GM23338 (cell line): ENCODE measurements at regions not wholly inside any gene's neighbourhood (a gene's known extent, or its start where the extent isn't known, plus 50 kb on each side); places are given as distances from the start of the nearest gene placed in this dataset.

ENCODE experiments used
- ATAC-seq: fragments of 200-7000 bp; cut with Tn5 transposase; 3 replicates; pipeline ENCODE4 v1.9.1; 2020
- DNase-seq: peaks from one replicate; pipeline ENCODE4 v3.0.0-alpha.2; 2015; ENCODE audit warnings: low spot score
- H2AFZ ChIP-seq: fragments of 200-600 bp; sonication (generic); 2 replicates; pipeline ENCODE4 v1.8.0; 2016; ENCODE audit warnings: antibody characterized with exemption, mild to moderate bottlenecking, moderate library complexity
- H3F3A ChIP-seq: fragments of 200-600 bp; sonication (generic); replicated peaks from 2 replicates; pipeline ENCODE4 v1.8.0; 2017; ENCODE audit warnings: antibody characterized with exemption, mixed run types, low read depth
- H3K27ac ChIP-seq: fragments of 200-600 bp; sonication (generic); 2 replicates; pipeline ENCODE4 v1.6.1; 2016; ENCODE audit warnings: low read depth
- H3K27me3 ChIP-seq: fragments of 200-600 bp; sonication (generic); 2 replicates; pipeline ENCODE4 v1.8.0; 2016; ENCODE audit warnings: mild to moderate bottlenecking, mixed run types, moderate library complexity; ENCODE audit not compliant: insufficient read depth
- H3K36me3 ChIP-seq: fragments of 200-600 bp; sonication (generic); 2 replicates; pipeline ENCODE4 v1.8.0; 2016; ENCODE audit warnings: mild to moderate bottlenecking; ENCODE audit not compliant: insufficient read depth
- H3K4me1 ChIP-seq: fragments of 200-600 bp; sonication (generic); 2 replicates; pipeline ENCODE4 v1.8.0; 2016; ENCODE audit warnings: mild to moderate bottlenecking, moderate library complexity; ENCODE audit not compliant: insufficient read depth
- H3K4me2 ChIP-seq: fragments of 200-600 bp; sonication (generic); 2 replicates; pipeline ENCODE4 v1.7.1; 2017; ENCODE audit warnings: mixed run types
- H3K4me3 ChIP-seq: fragments of 200-600 bp; sonication (generic); 2 replicates; pipeline ENCODE4 v1.6.1; 2016; ENCODE audit warnings: mixed run types
- H3K79me2 ChIP-seq: fragments of 200-600 bp; sonication (generic); replicated peaks from 2 replicates; pipeline ENCODE4 v1.8.0; 2017; ENCODE audit warnings: mild to moderate bottlenecking; ENCODE audit not compliant: insufficient read depth
- H3K9me2 ChIP-seq: fragments of 200-600 bp; sonication (generic); 2 replicates; pipeline ENCODE4 v1.8.0; 2017; ENCODE audit not compliant: insufficient read depth
- H4K20me1 ChIP-seq: fragments of 200-600 bp; sonication (generic); replicated peaks from 2 replicates; pipeline ENCODE4 v1.8.0; 2017; ENCODE audit warnings: mild to moderate bottlenecking; ENCODE audit not compliant: insufficient read depth
- H3K27ac Mint-ChIP-seq: 2 replicates; pipeline ENCODE4 v1.8.0; 2020; ENCODE audit warnings: inconsistent platforms, mild to moderate bottlenecking, moderate library complexity, mixed read lengths
- H3K27me3 Mint-ChIP-seq: 3 replicates; pipeline ENCODE4 v1.8.0; 2022; ENCODE audit warnings: low read depth, mild to moderate bottlenecking, moderate library complexity, mixed read lengths, inconsistent platforms; ENCODE audit not compliant: insufficient read depth, poor library complexity
- H3K36me3 Mint-ChIP-seq: 3 replicates; pipeline ENCODE4 v1.8.0; 2021; ENCODE audit warnings: low read depth, mild to moderate bottlenecking, inconsistent platforms, moderate library complexity, mixed read lengths
- H3K4me1 Mint-ChIP-seq: 3 replicates; pipeline ENCODE4 v1.8.0; 2020; ENCODE audit warnings: mild to moderate bottlenecking, inconsistent platforms, mixed read lengths
- H3K4me3 Mint-ChIP-seq: 3 replicates; pipeline ENCODE4 v1.8.0; 2021; ENCODE audit warnings: moderate library complexity, mild to moderate bottlenecking, inconsistent platforms, mixed read lengths
- H3K9me3 Mint-ChIP-seq: 3 replicates; pipeline ENCODE4 v1.8.0; 2020; ENCODE audit warnings: moderate library complexity, mild to moderate bottlenecking, inconsistent platforms, mixed read lengths
- CREB1 ChIP-seq: fragments of 250-450 bp; sonication (Bioruptor Pico); IDR thresholded peaks from 2 replicates; pipeline ENCODE4 v1.5.0; 2020; ENCODE audit warnings: low read depth, mild to moderate bottlenecking, moderate library complexity
- CTCF ChIP-seq, 2 experiments: fragments of 200-600 bp in 1 of 2; sonication (generic) in 1 of 2; conservative IDR thresholded peaks; 2 replicates each; pipeline versions ENCODE4 v1.5.1 to v1.6.1; 2016 to 2017; ENCODE audit warnings: antibody characterized with exemption in 2 of 2, low read depth in 2 of 2, mild to moderate bottlenecking in 2 of 2, moderate library complexity in 1 of 2
- EZH2 ChIP-seq: fragments of 200-600 bp; sonication (generic); IDR thresholded peaks from one replicate; pipeline ENCODE4 v1.8.0; 2017; ENCODE audit warnings: antibody characterized with exemption, mild to moderate bottlenecking, low read depth; ENCODE audit not compliant: unreplicated experiment
- EZH2phosphoT487 ChIP-seq: fragments of 200-600 bp; sonication (generic); IDR thresholded peaks from one replicate; pipeline ENCODE4 v1.8.1; 2018; ENCODE audit warnings: antibody characterized with exemption; ENCODE audit not compliant: unreplicated experiment
- JUNB ChIP-seq: IDR thresholded peaks from one replicate; pipeline ENCODE4 v1.6.1; 2016; ENCODE audit warnings: antibody characterized with exemption; ENCODE audit not compliant: unreplicated experiment
- NANOG ChIP-seq: IDR thresholded peaks from 2 replicates; pipeline ENCODE4 v1.6.1; 2016; ENCODE audit warnings: antibody characterized with exemption, borderline replicate concordance
- POLR2AphosphoS5 ChIP-seq: IDR thresholded peaks from 2 replicates; pipeline ENCODE4 v1.6.1; 2016; ENCODE audit warnings: antibody characterized with exemption, low read depth
- STAT1 ChIP-seq: IDR thresholded peaks from one replicate; pipeline ENCODE4 v1.6.1; 2016; ENCODE audit warnings: antibody characterized with exemption; ENCODE audit not compliant: unreplicated experiment
- ZNF114 ChIP-seq: fragments of 250-450 bp; sonication (Bioruptor Pico); IDR thresholded peaks from 2 replicates; pipeline ENCODE4 v1.5.0; 2020; ENCODE audit warnings: mild to moderate bottlenecking, moderate library complexity
- ZNF331 ChIP-seq: fragments of 250-450 bp; sonication (Bioruptor Pico); IDR thresholded peaks from 2 replicates; pipeline ENCODE4 v1.5.0; 2020; ENCODE audit warnings: low read depth, mild to moderate bottlenecking, moderate library complexity
- TF ChIP-seq, protein P1 (sequence below): IDR thresholded peaks from 2 replicates; pipeline ENCODE4 v1.6.1; 2016; ENCODE audit warnings: antibody characterized with exemption
- TF ChIP-seq, protein P2 (sequence below): IDR thresholded peaks from one replicate; pipeline ENCODE4 v1.6.1; 2018; ENCODE audit warnings: antibody characterized with exemption; ENCODE audit not compliant: unreplicated experiment

DNA sequence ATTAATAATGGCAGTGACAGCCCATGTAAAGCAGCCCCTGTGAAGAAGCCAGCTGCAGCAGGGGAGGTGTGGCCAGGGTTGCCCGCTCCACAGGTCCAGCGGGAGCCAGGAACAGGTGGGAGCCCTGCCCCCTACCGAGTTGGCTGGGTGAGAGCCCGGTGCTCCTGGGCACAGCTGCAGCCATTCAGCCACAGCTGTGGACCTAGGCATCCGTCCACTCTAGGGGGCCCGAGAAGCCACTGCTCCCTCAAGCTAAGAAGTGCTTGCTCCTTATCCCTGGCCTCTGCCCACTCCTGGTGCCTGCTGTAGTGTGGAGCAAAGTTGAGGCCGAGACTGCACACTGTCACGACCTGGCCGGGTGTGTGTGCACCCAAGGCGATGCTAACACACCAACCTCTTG, 1469.0 kb downstream of the PCDH7 start:
- Histone ChIP-seq H3K36me3 (no peaks in the 10 kb centered on the region), H3F3A (no peaks in the 10 kb centered on the region), H3K4me3 (no peak overlapping the region), H3K27ac (no peak overlapping the region), H2AFZ (no peak overlapping the region), H3K27me3 (no peaks in the 10 kb centered on the region), H4K20me1 (no peaks in the 10 kb centered on the region), H3K9me2 (no peaks in the 10 kb centered on the region), H3K79me2 (no peaks in the 10 kb centered on the region), H3K4me2 (no peak overlapping the region), H3K4me1 (no peaks in the 10 kb centered on the region)
- no peaks in the 10 kb centered on the region for H3K4me1 Mint-ChIP-seq
- DNase-seq = no peak
- H3K27ac Mint-ChIP-seq = no peak overlapping the region
- no peak overlapping the region for H3K4me3 Mint-ChIP-seq
- H3K9me3 Mint-ChIP-seq = peaks cover 7% of the 10 kb centered on the region; the same call in 2 of the 3 replicates
- peaks cover 4% of the 10 kb centered on the region; the same call in 1 of the 3 replicates for H3K36me3 Mint-ChIP-seq
- TF ChIP-seq, protein P1, sequence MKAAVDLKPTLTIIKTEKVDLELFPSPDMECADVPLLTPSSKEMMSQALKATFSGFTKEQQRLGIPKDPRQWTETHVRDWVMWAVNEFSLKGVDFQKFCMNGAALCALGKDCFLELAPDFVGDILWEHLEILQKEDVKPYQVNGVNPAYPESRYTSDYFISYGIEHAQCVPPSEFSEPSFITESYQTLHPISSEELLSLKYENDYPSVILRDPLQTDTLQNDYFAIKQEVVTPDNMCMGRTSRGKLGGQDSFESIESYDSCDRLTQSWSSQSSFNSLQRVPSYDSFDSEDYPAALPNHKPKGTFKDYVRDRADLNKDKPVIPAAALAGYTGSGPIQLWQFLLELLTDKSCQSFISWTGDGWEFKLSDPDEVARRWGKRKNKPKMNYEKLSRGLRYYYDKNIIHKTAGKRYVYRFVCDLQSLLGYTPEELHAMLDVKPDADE = no peak
- TF ChIP-seq NANOG = no peak
- H3K27me3 Mint-ChIP-seq = peaks cover 3% of the 10 kb centered on the region
- ATAC-seq = no peak

DNA sequence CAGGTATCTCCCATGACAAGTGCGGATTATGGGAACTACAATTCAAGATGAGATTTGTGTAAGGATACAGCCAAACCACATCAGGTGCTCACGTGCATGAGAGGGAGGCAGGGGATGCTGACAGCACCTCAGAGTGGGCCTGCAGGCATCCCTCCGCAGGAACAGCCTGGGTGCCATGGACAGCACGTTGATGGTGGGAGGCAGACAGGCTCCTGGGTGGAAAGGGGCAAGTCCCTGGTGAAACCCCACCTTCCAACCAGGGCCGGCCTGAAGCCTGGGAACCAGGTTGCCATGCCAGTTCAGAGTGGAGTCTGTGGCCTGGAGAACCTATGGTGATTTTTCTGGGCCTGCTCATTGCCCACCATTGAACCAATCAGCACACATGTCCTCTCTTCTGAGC, 1469.6 kb downstream of the PCDH7 start:
- H3F3A ChIP-seq = no peaks in the 10 kb centered on the region
- no peaks in the 10 kb centered on the region for H3K36me3 ChIP-seq
- H3K4me3 Mint-ChIP-seq = no peak overlapping the region
- H3K4me1 ChIP-seq = no peaks in the 10 kb centered on the region
- H3K4me3 ChIP-seq = no peak overlapping the region
- no peak overlapping the region for H2AFZ ChIP-seq
- H3K9me2 ChIP-seq = no peaks in the 10 kb centered on the region
- no peaks in the 10 kb centered on the region for H3K27me3 ChIP-seq
- DNase-seq = no peak
- H3K4me2 ChIP-seq = no peak overlapping the region
- H3K9me3 Mint-ChIP-seq = peaks cover 7% of the 10 kb centered on the region; the same call in 2 of the 3 replicates
- H3K79me2 ChIP-seq = no peaks in the 10 kb centered on the region
- H4K20me1 ChIP-seq = no peaks in the 10 kb centered on the region
- H3K4me1 Mint-ChIP-seq = no peaks in the 10 kb centered on the region
- peaks cover 3% of the 10 kb centered on the region for H3K27me3 Mint-ChIP-seq
- no peak overlapping the region for H3K27ac ChIP-seq
- H3K36me3 Mint-ChIP-seq = peaks cover 4% of the 10 kb centered on the region; the same call in 1 of the 3 replicates
- H3K27ac Mint-ChIP-seq = no peak overlapping the region
- no peak for ATAC-seq
- TF ChIP-seq EZH2 = no peak
- no peak for TF ChIP-seq JUNB
- TF ChIP-seq CREB1 (CRISPR knock-in tag) = no peak
- TF ChIP-seq STAT1 = no peak
- TF ChIP-seq ZNF114 (CRISPR knock-in tag) = no peak
- TF ChIP-seq NANOG = no peak
- TF ChIP-seq ZNF331 = no peak
- TF ChIP-seq, protein P2, sequence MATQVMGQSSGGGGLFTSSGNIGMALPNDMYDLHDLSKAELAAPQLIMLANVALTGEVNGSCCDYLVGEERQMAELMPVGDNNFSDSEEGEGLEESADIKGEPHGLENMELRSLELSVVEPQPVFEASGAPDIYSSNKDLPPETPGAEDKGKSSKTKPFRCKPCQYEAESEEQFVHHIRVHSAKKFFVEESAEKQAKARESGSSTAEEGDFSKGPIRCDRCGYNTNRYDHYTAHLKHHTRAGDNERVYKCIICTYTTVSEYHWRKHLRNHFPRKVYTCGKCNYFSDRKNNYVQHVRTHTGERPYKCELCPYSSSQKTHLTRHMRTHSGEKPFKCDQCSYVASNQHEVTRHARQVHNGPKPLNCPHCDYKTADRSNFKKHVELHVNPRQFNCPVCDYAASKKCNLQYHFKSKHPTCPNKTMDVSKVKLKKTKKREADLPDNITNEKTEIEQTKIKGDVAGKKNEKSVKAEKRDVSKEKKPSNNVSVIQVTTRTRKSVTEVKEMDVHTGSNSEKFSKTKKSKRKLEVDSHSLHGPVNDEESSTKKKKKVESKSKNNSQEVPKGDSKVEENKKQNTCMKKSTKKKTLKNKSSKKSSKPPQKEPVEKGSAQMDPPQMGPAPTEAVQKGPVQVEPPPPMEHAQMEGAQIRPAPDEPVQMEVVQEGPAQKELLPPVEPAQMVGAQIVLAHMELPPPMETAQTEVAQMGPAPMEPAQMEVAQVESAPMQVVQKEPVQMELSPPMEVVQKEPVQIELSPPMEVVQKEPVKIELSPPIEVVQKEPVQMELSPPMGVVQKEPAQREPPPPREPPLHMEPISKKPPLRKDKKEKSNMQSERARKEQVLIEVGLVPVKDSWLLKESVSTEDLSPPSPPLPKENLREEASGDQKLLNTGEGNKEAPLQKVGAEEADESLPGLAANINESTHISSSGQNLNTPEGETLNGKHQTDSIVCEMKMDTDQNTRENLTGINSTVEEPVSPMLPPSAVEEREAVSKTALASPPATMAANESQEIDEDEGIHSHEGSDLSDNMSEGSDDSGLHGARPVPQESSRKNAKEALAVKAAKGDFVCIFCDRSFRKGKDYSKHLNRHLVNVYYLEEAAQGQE = no peak
- TF ChIP-seq POLR2AphosphoS5 = no peak
- no peak for TF ChIP-seq EZH2phosphoT487
- TF ChIP-seq CTCF (conservative IDR thresholded peaks at IDR 0.05; ENCODE audit: low read depth in 2 of 2) = no peak
- TF ChIP-seq, protein P1 = no peak
